HepG2 (cell line): ENCODE measurements at regions not wholly inside any gene's neighbourhood (a gene's known extent, or its start where the extent isn't known, plus 50 kb on each side); places are given as distances from the start of the nearest gene placed in this dataset.

ENCODE experiments used
- ATAC-seq: fragments of 200-7000 bp; cut with Tn5 transposase; 3 replicates; pipeline ENCODE4 v1.9.1; 2020; ENCODE audit warnings: mild to moderate bottlenecking, moderate library complexity
- BruUV-seq: library from RNA; stranded (reverse); fragments of 400-500 nt; replicated peaks from 2 replicates; lab custom pipeline; 2021; lab: Mats Ljungman, UMichigan
- CTCF ChIA-PET: fragments of 300-600 bp; formaldehyde crosslinking; extraction: SDS; loops from one replicate; lab custom pipeline; 2021; ENCODE audit warnings: low total read pairs, inconsistent platforms, low intra/inter-chr PET ratio; lab: Yijun Ruan, JAX
- POLR2A ChIA-PET: fragments of 350-600 bp; sonication (Branson Sonifier 250); formaldehyde crosslinking; loops from one replicate; lab custom pipeline; 2020; ENCODE audit warnings: antibody characterized with exemption, inconsistent platforms; lab: Yijun Ruan, JAX
- DNase-seq: peaks from one replicate; pipeline ENCODE4 v3.0.0-alpha.2; 2015; ENCODE audit warnings: low spot score
- FAIRE-seq: peaks from 3 replicates; lab custom pipeline; 2011; peaks lifted over from hg19 to GRCh38; lab: Jason Lieb, UNC
- H2AFZ ChIP-seq: one replicate; pipeline ENCODE4 v1.6.1; 2011; ENCODE audit warnings: low read length, inconsistent platforms
- H3K27ac ChIP-seq: fragments of 300-600 bp; 3 replicates; pipeline ENCODE4 v1.8.0; 2011; ENCODE audit warnings: mixed run types, mild to moderate bottlenecking, mixed read lengths, low read length, inconsistent platforms; ENCODE audit not compliant: insufficient read depth; ENCODE audit errors: extremely low read length
- H3K27me3 ChIP-seq, 2 experiments: fragments of 200-600 bp in 1 of 2; 2 replicates in 1 of 2; 3 replicates in 1 of 2; pipeline versions ENCODE4 v1.6.0 to v1.8.0; 2011; ENCODE audit warnings: low read length in 2 of 2, mild to moderate bottlenecking in 2 of 2, moderate library complexity in 2 of 2, inconsistent platforms in 1 of 2; ENCODE audit not compliant: insufficient read depth in 2 of 2, control insufficient read depth in 1 of 2
- H3K36me3 ChIP-seq, 2 experiments: fragments of 200-600 bp in 1 of 2; replicated peaks in 1 of 2; 2 replicates in 1 of 2; 3 replicates in 1 of 2; pipeline versions ENCODE4 v1.5.1 to v1.8.0; 2011; ENCODE audit warnings: low read length in 2 of 2, inconsistent platforms in 1 of 2; ENCODE audit not compliant: insufficient read depth in 2 of 2, control insufficient read depth in 1 of 2
- H3K4me1 ChIP-seq: 2 replicates; pipeline ENCODE4 v1.5.1; 2012; ENCODE audit warnings: low read length, inconsistent platforms; ENCODE audit not compliant: insufficient read depth
- H3K4me2 ChIP-seq: 2 replicates; pipeline ENCODE4 v1.6.0; 2011; ENCODE audit warnings: low read depth, low read length, inconsistent platforms
- H3K4me3 ChIP-seq, 3 experiments: fragments of 200-600 bp in 1 of 3; sonication (generic), shearing (Covaris generic) in 1 of 3; replicated peaks in 1 of 3; 2 replicates each; pipeline ENCODE4 v1.5.1; 2011 to 2016; ENCODE audit warnings: low read length in 3 of 3, inconsistent platforms in 2 of 3, low read depth in 2 of 3, mild to moderate bottlenecking in 2 of 3, control low read depth in 1 of 3, mixed read lengths in 1 of 3; ENCODE audit not compliant: insufficient read depth in 1 of 3
- H3K79me2 ChIP-seq: one replicate; pipeline ENCODE4 v1.6.1; 2011; ENCODE audit warnings: low read length, inconsistent platforms; ENCODE audit not compliant: insufficient read depth
- H3K9ac ChIP-seq: 2 replicates; pipeline ENCODE4 v1.6.0; 2011; ENCODE audit warnings: mild to moderate bottlenecking, low read depth, low read length, inconsistent platforms; ENCODE audit not compliant: insufficient read depth
- H3K9me3 ChIP-seq: 2 replicates; pipeline ENCODE4 v1.5.1; 2012; ENCODE audit warnings: mild to moderate bottlenecking, low read length
- H4K20me1 ChIP-seq: 2 replicates; pipeline ENCODE4 v1.6.0; 2011; ENCODE audit warnings: inconsistent platforms, mild to moderate bottlenecking, low read length, moderate library complexity; ENCODE audit not compliant: insufficient read depth
- HNRNPUL1 ChIP-seq: fragments of 200-400 bp; formaldehyde crosslinking; IDR thresholded peaks from 2 replicates; pipeline ENCODE4 v1.6.1; 2017; ENCODE audit warnings: low read depth, mild to moderate bottlenecking, low read length, moderate library complexity
- MEIS1 ChIP-seq: sonication (generic); formaldehyde crosslinking; IDR thresholded peaks from 2 replicates; pipeline ENCODE4 v1.9.0; 2021; ENCODE audit warnings: mild to moderate bottlenecking, missing genetic modification reagents, moderate library complexity, borderline replicate concordance
- NFATC3 ChIP-seq: sonication (generic); formaldehyde crosslinking; IDR thresholded peaks from 2 replicates; pipeline ENCODE4 v1.5.1; 2020; ENCODE audit warnings: mild to moderate bottlenecking, missing genetic modification reagents
- SP5 ChIP-seq: IDR thresholded peaks from 2 replicates; pipeline ENCODE4 v1.6.1; 2016; ENCODE audit warnings: low read depth, borderline replicate concordance
- ZBTB7B ChIP-seq: sonication (generic); formaldehyde crosslinking; IDR thresholded peaks from 2 replicates; pipeline ENCODE4 v1.4.0; 2020; ENCODE audit warnings: missing genetic modification reagents
- ZNF761 ChIP-seq: sonication (generic); formaldehyde crosslinking; conservative IDR thresholded peaks from 2 replicates; pipeline ENCODE4 v1.4.0; 2020; ENCODE audit warnings: mild to moderate bottlenecking, missing genetic modification reagents
- WGBS: methylation state at CpG from one replicate; pipeline ENCODE4 v1.1.6; 2017; ENCODE audit warnings: low lambda C conversion rate; 5-methylcytosine and 5-hydroxymethylcytosine counted together
- in situ Hi-C: cut with HindIII; loops from 2 replicates; pipeline ENCODE4 v1.10.0; 2017; ENCODE audit warnings: low pct_unique_long_range_greater_than_20kb; ENCODE audit not compliant: extremely low pct_ligation_motif_present
- intact Hi-C: fragments of 100-400 bp; cut with micrococcal nuclease; formaldehyde crosslinking; loops from one replicate; pipeline ENCODE4 v1.10.0; 2022; ENCODE audit not compliant: unreplicated experiment
- TF ChIP-seq, protein P1 (sequence below): sonication (generic); formaldehyde crosslinking; conservative IDR thresholded peaks from 2 replicates; pipeline ENCODE4 v1.4.0; 2020; ENCODE audit warnings: missing genetic modification reagents

DNA sequence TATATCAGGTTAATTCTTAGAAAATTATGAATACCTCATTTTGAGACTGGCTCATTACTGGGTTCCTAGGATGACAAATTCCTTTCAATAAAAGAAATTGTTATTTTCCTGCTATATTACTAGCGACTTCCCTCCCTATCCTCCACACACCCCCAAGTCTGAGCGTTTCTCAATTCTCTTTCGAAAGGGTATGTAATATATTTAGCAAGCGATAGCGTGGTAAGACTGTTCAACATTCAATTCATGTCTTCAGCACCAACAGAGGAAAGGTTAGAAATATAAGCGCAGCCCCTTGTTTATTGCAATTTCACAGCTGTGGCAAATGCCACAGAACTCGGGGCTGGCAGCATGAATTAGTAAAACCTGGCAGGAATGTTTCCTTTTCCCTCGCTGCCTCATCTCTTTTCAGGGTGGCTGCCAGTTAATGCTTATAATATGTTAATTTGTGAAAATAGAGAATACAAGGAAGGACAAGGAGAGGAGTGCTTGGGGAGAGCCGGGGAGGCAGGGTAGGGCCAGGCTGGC is 152.7 kb upstream of the TBCA start:
- ATAC-seq: no peak
- DNase-seq: no peak
- Histone ChIP-seq H3K4me2 (no peak overlapping the region), H3K27me3 (peaks cover 0 to 19% of the 10 kb centered on the region in 2 experiments; a peak in 1 of 5 replicates), H3K9me3 (no peaks in the 10 kb centered on the region), H4K20me1 (no peaks in the 10 kb centered on the region), H3K36me3 (no peaks in the 10 kb centered on the region)
- BruUV-seq: no TSS peak
- POLR2A ChIA-PET: no interaction called here
- CTCF ChIA-PET: no interaction called here
- intact Hi-C loops: no loop called here
- WGBS: 20% methylated on average over 9 of the region's 9 CpGs
- in situ Hi-C loops: no loop called here
- TF ChIP-seq ZBTB7B: no peak
- TF ChIP-seq NFATC3 (CRISPR knock-in tag): no peak
- TF ChIP-seq, protein P1, sequence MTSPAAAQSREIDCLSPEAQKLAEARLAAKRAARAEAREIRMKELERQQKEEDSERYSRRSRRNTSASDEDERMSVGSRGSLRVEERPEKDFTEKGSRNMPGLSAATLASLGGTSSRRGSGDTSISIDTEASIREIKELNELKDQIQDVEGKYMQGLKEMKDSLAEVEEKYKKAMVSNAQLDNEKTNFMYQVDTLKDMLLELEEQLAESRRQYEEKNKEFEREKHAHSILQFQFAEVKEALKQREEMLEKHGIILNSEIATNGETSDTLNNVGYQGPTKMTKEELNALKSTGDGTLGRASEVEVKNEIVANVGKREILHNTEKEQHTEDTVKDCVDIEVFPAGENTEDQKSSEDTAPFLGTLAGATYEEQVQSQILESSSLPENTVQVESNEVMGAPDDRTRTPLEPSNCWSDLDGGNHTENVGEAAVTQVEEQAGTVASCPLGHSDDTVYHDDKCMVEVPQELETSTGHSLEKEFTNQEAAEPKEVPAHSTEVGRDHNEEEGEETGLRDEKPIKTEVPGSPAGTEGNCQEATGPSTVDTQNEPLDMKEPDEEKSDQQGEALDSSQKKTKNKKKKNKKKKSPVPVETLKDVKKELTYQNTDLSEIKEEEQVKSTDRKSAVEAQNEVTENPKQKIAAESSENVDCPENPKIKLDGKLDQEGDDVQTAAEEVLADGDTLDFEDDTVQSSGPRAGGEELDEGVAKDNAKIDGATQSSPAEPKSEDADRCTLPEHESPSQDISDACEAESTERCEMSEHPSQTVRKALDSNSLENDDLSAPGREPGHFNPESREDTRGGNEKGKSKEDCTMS (CRISPR knock-in tag): no peak
- no peak for TF ChIP-seq ZNF761 (CRISPR knock-in tag)
- TF ChIP-seq HNRNPUL1: no peak
- TF ChIP-seq SP5 (CRISPR knock-in tag): no peak
- TF ChIP-seq MEIS1 (CRISPR knock-in tag): no peak
- TF ChIP-seq, all 625 proteins: peak for 0
- Histone ChIP-seq H2AFZ (no peak overlapping the region), H3K9ac (no peak overlapping the region), H3K4me1 (no peaks in the 10 kb centered on the region), H3K79me2 (no peaks in the 10 kb centered on the region), H3K27ac (no peak overlapping the region), H3K4me3 (no peak overlapping the region)
- FAIRE-seq: no peak
